GM12878 (cell line): ENCODE measurements at regions not wholly inside any gene's neighbourhood (a gene's known extent, or its start where the extent isn't known, plus 50 kb on each side); places are given as distances from the start of the nearest gene placed in this dataset.

Experiments
- ATAC-seq: fragments of 200-7000 bp; cut with Tn5 transposase; 3 replicates; pipeline ENCODE4 v1.9.1; 2020; ENCODE audit warnings: mild to moderate bottlenecking, moderate library complexity
- BruUV-seq: library from RNA; stranded (reverse); fragments of 400-500 nt; replicated peaks from 2 replicates; lab custom pipeline; 2021; lab: Mats Ljungman, UMichigan
- CTCF ChIA-PET: fragments of 300-600 bp; sonication (Branson Sonifier 250); formaldehyde crosslinking; extraction: SDS; loops from one replicate; lab custom pipeline; 2021; ENCODE audit warnings: inconsistent platforms; lab: Yijun Ruan, JAX
- POLR2A ChIA-PET: fragments of 350-600 bp; formaldehyde crosslinking; extraction: SDS; loops from one replicate; lab custom pipeline; 2021; ENCODE audit warnings: inconsistent platforms; lab: Charles Lee
- RAD21 ChIA-PET: fragments of 300-600 bp; sonication (Branson Sonifier 250); formaldehyde crosslinking; loops from one replicate; lab custom pipeline; 2023; ENCODE audit warnings: antibody characterized with exemption; ENCODE audit not compliant: unreplicated experiment; lab: Charles Lee
- SMC1A ChIA-PET: fragments of 300-600 bp; sonication (Branson Sonifier 250); formaldehyde crosslinking; loops from one replicate; lab custom pipeline; 2023; ENCODE audit not compliant: unreplicated experiment, uncharacterized antibody; lab: Charles Lee
- DNase-seq: peaks from one replicate; pipeline ENCODE4 v3.0.0-alpha.2; 2011; ENCODE audit warnings: low read depth, low spot score
- FAIRE-seq: peaks from 3 replicates; lab custom pipeline; 2011; peaks lifted over from hg19 to GRCh38; lab: Jason Lieb, UNC
- H2AFZ ChIP-seq: 2 replicates; pipeline ENCODE4 v1.6.0; 2011; ENCODE audit warnings: low read depth, low read length, control low read depth; ENCODE audit not compliant: control insufficient read depth
- H3K27ac ChIP-seq: 2 replicates; pipeline ENCODE4 v1.5.1; 2011; ENCODE audit warnings: control low read depth; ENCODE audit not compliant: control insufficient read depth, insufficient read depth
- H3K27me3 ChIP-seq, 2 experiments: replicated peaks in 1 of 2; 2 replicates each; pipeline versions ENCODE4 v1.6.0 to v1.6.1; 2011; ENCODE audit warnings: low read length in 1 of 2; ENCODE audit not compliant: control insufficient read depth in 2 of 2, insufficient read depth in 2 of 2
- H3K36me3 ChIP-seq, 2 experiments: 2 replicates each; pipeline ENCODE4 v1.5.1; 2011; ENCODE audit warnings: low read length in 1 of 2; ENCODE audit not compliant: control insufficient read depth in 2 of 2, insufficient read depth in 2 of 2
- H3K4me1 ChIP-seq: 2 replicates; pipeline ENCODE4 v1.6.1; 2011; ENCODE audit warnings: mild to moderate bottlenecking, low read length, moderate library complexity, mixed read lengths; ENCODE audit not compliant: control insufficient read depth, insufficient read depth
- H3K4me2 ChIP-seq: 2 replicates; pipeline ENCODE4 v1.6.0; 2011; ENCODE audit warnings: control low read depth; ENCODE audit not compliant: control insufficient read depth, insufficient read depth
- H3K4me3 ChIP-seq: fragments of 200-600 bp; sonication (generic); 2 replicates; pipeline ENCODE4 v1.5.1; 2016
- H3K79me2 ChIP-seq: 2 replicates; pipeline ENCODE4 v1.6.0; 2011; ENCODE audit warnings: low read length; ENCODE audit not compliant: control insufficient read depth, insufficient read depth
- H3K9ac ChIP-seq: 2 replicates; pipeline ENCODE4 v1.8.0; 2011; ENCODE audit warnings: low read length, control low read depth, mixed read lengths; ENCODE audit not compliant: control insufficient read depth, insufficient read depth
- H3K9me3 ChIP-seq: replicated peaks from 3 replicates; pipeline ENCODE4 v1.5.1; 2011; ENCODE audit warnings: mild to moderate bottlenecking, low read length; ENCODE audit not compliant: control insufficient read depth, insufficient read depth
- H4K20me1 ChIP-seq: 2 replicates; pipeline ENCODE4 v1.6.0; 2011; ENCODE audit not compliant: control insufficient read depth, insufficient read depth
- ASH2L ChIP-seq: fragments of 300-600, 200-600 bp; sonication (generic); IDR thresholded peaks from 2 replicates; pipeline ENCODE4 v1.6.1; 2017; ENCODE audit warnings: low read depth, mild to moderate bottlenecking, borderline replicate concordance
- BHLHE40 ChIP-seq, 2 experiments: fragments of 450-650 bp in 1 of 2; IDR thresholded peaks; 2 replicates each; pipeline ENCODE4 v1.6.1; 2011 to 2017; ENCODE audit warnings: low read depth in 2 of 2, borderline replicate concordance in 1 of 2, improper control_type of control experiment in 1 of 2, low read length in 1 of 2, mild to moderate bottlenecking in 1 of 2
- CBX5 ChIP-seq: sonication (generic); IDR thresholded peaks from 2 replicates; pipeline ENCODE4 v1.6.1; 2016; ENCODE audit warnings: low read depth, moderate library complexity, mild to moderate bottlenecking, inconsistent platforms
- ETV6 ChIP-seq, 2 experiments: fragments of 450-650 bp in 1 of 2; IDR thresholded peaks in 1 of 2; conservative IDR thresholded peaks in 1 of 2; 2 replicates each; pipeline ENCODE4 v1.6.1; 2014; ENCODE audit warnings: antibody characterized with exemption in 1 of 2, borderline replicate concordance in 1 of 2, low read depth in 1 of 2, mild to moderate bottlenecking in 1 of 2, moderate library complexity in 1 of 2
- FOS ChIP-seq: IDR thresholded peaks from 3 replicates; pipeline ENCODE4 v1.6.1; 2011; ENCODE audit warnings: borderline replicate concordance; ENCODE audit not compliant: insufficient read length; ENCODE audit errors: extremely low read depth
- HDAC2 ChIP-seq: fragments of 200-600 bp; sonication (generic); IDR thresholded peaks from 2 replicates; pipeline ENCODE4 v1.6.1; 2017
- KLF5 ChIP-seq: fragments of 450-650 bp; IDR thresholded peaks from 2 replicates; pipeline ENCODE4 v1.6.1; 2014; ENCODE audit warnings: mild to moderate bottlenecking; ENCODE audit not compliant: partially characterized antibody
- PAX8 ChIP-seq: fragments of 450-650 bp; IDR thresholded peaks from 2 replicates; pipeline ENCODE4 v1.6.1; 2017; ENCODE audit warnings: mild to moderate bottlenecking, moderate library complexity
- RB1 ChIP-seq: fragments of 450-650 bp; formaldehyde crosslinking; IDR thresholded peaks from 2 replicates; pipeline ENCODE4 v1.6.1; 2017; ENCODE audit warnings: mild to moderate bottlenecking, borderline replicate concordance
- SPI1 ChIP-seq: IDR thresholded peaks from 2 replicates; pipeline ENCODE4 v1.6.1; 2011; ENCODE audit warnings: low read depth, mild to moderate bottlenecking, low read length, moderate library complexity, borderline replicate concordance; ENCODE audit not compliant: insufficient read depth
- SUPT20H ChIP-seq: IDR thresholded peaks from 2 replicates; pipeline ENCODE4 v1.6.1; 2011; ENCODE audit warnings: low read depth, mild to moderate bottlenecking, low read length, moderate library complexity, borderline replicate concordance; ENCODE audit not compliant: control insufficient read depth
- ZNF24 ChIP-seq: fragments of 450-650 bp; IDR thresholded peaks from 2 replicates; pipeline ENCODE4 v1.6.1; 2017; ENCODE audit warnings: antibody characterized with exemption, mild to moderate bottlenecking
- WGBS: methylation state at CpG from one replicate; pipeline ENCODE4 v1.1.6; 2016; ENCODE audit warnings: low lambda C conversion rate; ENCODE audit not compliant: insufficient replicate concordance, insufficient coverage; ENCODE audit errors: missing lambda C conversion rate; 5-methylcytosine and 5-hydroxymethylcytosine counted together
- in situ Hi-C: fragments of 300-500 bp; cut with MboI; formaldehyde crosslinking; loops from 9 replicates; pipeline ENCODE4 v1.14.3; 2018; ENCODE audit warnings: mixed read lengths
- intact Hi-C: fragments of 100-400 bp; cut with micrococcal nuclease; formaldehyde crosslinking; loops from one replicate; pipeline ENCODE4 v1.14.2; 2022; ENCODE audit not compliant: unreplicated experiment
- TF ChIP-seq, protein P1 (sequence below): fragments of 450-650 bp; IDR thresholded peaks from 2 replicates; pipeline ENCODE4 v1.6.1; 2017; ENCODE audit warnings: mild to moderate bottlenecking, low read depth, inconsistent platforms; ENCODE audit not compliant: poor library complexity, severe bottlenecking
- TF ChIP-seq, protein P2 (sequence below): fragments of 450-650 bp; conservative IDR thresholded peaks from 2 replicates; pipeline ENCODE4 v1.6.1; 2017; ENCODE audit warnings: mild to moderate bottlenecking, moderate library complexity
- TF ChIP-seq, protein P3 (sequence below): fragments of 450-650 bp; formaldehyde crosslinking; IDR thresholded peaks from 2 replicates; pipeline ENCODE4 v1.5.0; 2022; ENCODE audit warnings: mild to moderate bottlenecking, missing genetic modification characterization

DNA sequence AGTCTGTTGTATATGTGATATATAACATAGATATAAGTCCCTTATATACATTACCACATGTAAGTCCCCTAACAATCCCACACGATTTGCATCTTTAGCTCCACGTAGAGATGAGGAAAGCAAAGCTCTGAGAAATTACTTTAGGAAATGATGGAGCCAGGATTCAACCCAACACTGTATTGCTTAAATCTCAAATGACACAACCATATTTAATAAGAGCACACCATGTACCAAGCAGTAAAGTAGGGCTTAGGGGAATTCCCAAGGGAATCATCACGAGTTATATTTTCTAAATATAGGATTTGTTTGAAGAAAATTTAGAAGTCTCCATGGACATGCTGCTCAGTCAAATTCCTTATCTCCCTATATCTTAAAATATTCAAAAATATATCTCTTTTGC lies 61.3 kb upstream of the POMP start (continued):
- TF ChIP-seq RB1: no peak
- no peak for TF ChIP-seq ETV6 (conservative IDR thresholded peaks at IDR 0.05 in 1 of 2, IDR thresholded peaks at IDR 0.05 in 1 of 2; ENCODE audit: borderline replicate concordance in 1 of 2, low read depth in 1 of 2)
- no peak for TF ChIP-seq CBX5
- no peak for TF ChIP-seq BHLHE40 (IDR thresholded peaks at IDR 0.05; ENCODE audit: borderline replicate concordance in 1 of 2, low read depth in 2 of 2, low read length in 1 of 2)
- no peak for TF ChIP-seq PAX8
- no peak for TF ChIP-seq SPI1
- no peak for TF ChIP-seq SUPT20H
- no peak for TF ChIP-seq HDAC2
- no peak for TF ChIP-seq ZNF24
- TF ChIP-seq, protein P1, sequence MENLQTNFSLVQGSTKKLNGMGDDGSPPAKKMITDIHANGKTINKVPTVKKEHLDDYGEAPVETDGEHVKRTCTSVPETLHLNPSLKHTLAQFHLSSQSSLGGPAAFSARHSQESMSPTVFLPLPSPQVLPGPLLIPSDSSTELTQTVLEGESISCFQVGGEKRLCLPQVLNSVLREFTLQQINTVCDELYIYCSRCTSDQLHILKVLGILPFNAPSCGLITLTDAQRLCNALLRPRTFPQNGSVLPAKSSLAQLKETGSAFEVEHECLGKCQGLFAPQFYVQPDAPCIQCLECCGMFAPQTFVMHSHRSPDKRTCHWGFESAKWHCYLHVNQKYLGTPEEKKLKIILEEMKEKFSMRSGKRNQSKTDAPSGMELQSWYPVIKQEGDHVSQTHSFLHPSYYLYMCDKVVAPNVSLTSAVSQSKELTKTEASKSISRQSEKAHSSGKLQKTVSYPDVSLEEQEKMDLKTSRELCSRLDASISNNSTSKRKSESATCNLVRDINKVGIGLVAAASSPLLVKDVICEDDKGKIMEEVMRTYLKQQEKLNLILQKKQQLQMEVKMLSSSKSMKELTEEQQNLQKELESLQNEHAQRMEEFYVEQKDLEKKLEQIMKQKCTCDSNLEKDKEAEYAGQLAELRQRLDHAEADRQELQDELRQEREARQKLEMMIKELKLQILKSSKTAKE: no peak
- TF ChIP-seq ASH2L: no peak
- no peak for TF ChIP-seq FOS

DNA sequence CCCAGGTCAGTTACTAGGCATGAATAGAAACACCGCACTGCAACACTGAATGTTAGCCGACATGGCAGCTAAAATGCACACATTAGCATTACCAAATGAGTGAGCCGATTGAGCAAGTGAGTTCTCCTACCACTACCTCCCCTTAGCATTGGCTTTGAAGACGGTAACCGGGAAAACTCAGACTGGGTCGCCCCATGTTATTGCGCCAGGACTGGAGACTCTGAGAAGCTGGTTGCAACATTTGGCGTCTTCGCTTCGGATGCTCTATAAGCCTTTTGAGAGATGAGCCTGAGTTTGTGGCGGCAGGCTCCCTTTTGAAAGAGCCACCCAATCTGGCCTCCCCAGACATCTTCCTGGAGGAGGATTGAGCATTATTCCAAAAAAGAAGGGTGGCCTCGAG lies 68.5 kb upstream of the POMP start:
- Histone ChIP-seq H3K9me3 (no peaks in the 10 kb centered on the region), H3K4me1 (no peaks in the 10 kb centered on the region), H2AFZ (no peak overlapping the region), H3K9ac (no peak overlapping the region), H3K27ac (no peak overlapping the region), H3K79me2 (no peaks in the 10 kb centered on the region), H3K4me3 (no peak overlapping the region), H3K4me2 (no peak overlapping the region), H4K20me1 (no peaks in the 10 kb centered on the region), H3K27me3 (no peaks in the 10 kb centered on the region), H3K36me3 (no peaks in the 10 kb centered on the region)
- in situ Hi-C loops: no loop called here
- no TSS peak for BruUV-seq
- WGBS: 65% methylated on average over 12 of the region's 12 CpGs
- ChIA-PET CTCF (interaction anchor here (0.8 kb wide), 1 partner anchor 10 kb away, joined by 3 read pairs; no protein-coding TSS in a partner anchor), POLR2A (interaction anchor here (0.5 to 0.6 kb wide), 2 partner anchors 10 to 187 kb away, joined by 4 read pairs; no protein-coding TSS in a partner anchor), SMC1A (no interaction called here), RAD21 (no interaction called here)
- intact Hi-C loops: no loop called here
- no peak for DNase-seq
- ATAC-seq: no peak
- FAIRE-seq: no peak
- TF ChIP-seq FOS: no peak
- no peak for TF ChIP-seq KLF5
- TF ChIP-seq, protein P2, sequence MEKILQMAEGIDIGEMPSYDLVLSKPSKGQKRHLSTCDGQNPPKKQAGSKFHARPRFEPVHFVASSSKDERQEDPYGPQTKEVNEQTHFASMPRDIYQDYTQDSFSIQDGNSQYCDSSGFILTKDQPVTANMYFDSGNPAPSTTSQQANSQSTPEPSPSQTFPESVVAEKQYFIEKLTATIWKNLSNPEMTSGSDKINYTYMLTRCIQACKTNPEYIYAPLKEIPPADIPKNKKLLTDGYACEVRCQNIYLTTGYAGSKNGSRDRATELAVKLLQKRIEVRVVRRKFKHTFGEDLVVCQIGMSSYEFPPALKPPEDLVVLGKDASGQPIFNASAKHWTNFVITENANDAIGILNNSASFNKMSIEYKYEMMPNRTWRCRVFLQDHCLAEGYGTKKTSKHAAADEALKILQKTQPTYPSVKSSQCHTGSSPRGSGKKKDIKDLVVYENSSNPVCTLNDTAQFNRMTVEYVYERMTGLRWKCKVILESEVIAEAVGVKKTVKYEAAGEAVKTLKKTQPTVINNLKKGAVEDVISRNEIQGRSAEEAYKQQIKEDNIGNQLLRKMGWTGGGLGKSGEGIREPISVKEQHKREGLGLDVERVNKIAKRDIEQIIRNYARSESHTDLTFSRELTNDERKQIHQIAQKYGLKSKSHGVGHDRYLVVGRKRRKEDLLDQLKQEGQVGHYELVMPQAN: no peak
- TF ChIP-seq, protein P3, sequence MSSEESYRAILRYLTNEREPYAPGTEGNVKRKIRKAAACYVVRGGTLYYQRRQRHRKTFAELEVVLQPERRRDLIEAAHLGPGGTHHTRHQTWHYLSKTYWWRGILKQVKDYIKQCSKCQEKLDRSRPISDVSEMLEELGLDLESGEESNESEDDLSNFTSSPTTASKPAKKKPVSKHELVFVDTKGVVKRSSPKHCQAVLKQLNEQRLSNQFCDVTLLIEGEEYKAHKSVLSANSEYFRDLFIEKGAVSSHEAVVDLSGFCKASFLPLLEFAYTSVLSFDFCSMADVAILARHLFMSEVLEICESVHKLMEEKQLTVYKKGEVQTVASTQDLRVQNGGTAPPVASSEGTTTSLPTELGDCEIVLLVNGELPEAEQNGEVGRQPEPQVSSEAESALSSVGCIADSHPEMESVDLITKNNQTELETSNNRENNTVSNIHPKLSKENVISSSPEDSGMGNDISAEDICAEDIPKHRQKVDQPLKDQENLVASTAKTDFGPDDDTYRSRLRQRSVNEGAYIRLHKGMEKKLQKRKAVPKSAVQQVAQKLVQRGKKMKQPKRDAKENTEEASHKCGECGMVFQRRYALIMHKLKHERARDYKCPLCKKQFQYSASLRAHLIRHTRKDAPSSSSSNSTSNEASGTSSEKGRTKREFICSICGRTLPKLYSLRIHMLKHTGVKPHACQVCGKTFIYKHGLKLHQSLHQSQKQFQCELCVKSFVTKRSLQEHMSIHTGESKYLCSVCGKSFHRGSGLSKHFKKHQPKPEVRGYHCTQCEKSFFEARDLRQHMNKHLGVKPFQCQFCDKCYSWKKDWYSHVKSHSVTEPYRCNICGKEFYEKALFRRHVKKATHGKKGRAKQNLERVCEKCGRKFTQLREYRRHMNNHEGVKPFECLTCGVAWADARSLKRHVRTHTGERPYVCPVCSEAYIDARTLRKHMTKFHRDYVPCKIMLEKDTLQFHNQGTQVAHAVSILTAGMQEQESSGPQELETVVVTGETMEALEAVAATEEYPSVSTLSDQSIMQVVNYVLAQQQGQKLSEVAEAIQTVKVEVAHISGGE: no peak
